PC-9 (cell line): ENCODE measurements at regions not wholly inside any gene's neighbourhood (a gene's known extent, or its start where the extent isn't known, plus 50 kb on each side); places are given as distances from the start of the nearest gene placed in this dataset.

Experiments
- EZH2 ChIP-seq: fragments of 200-600 bp; sonication (generic); IDR thresholded peaks from 2 replicates; pipeline ENCODE4 v1.8.0; 2017; ENCODE audit warnings: antibody characterized with exemption, low read depth
- TF ChIP-seq, protein P1 (sequence below): fragments of 200-600 bp; sonication (generic); conservative IDR thresholded peaks from 2 replicates; pipeline ENCODE4 v1.6.1; 2017; ENCODE audit warnings: mixed run types, antibody characterized with exemption, mild to moderate bottlenecking, moderate library complexity

DNA sequence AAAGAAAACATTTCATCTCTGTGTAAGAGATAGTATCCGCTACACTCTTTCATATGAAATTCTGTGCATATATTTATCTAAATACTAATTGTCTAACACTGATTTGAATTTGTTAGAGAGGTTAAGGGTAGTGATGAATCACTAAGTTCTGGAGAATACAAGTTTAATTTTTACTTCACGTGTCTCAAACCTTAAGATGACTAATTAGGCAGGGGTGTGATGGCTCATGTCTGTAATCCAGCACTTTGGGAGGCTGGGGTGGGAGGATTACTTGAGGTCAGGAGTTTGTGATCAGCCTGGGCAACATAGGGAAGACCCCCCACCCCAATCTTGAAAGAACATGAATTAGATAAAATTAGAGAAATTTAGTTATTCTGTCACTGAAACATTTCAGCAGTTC lies 2241.9 kb downstream of the PCDH7 start:
- TF ChIP-seq, protein P1, sequence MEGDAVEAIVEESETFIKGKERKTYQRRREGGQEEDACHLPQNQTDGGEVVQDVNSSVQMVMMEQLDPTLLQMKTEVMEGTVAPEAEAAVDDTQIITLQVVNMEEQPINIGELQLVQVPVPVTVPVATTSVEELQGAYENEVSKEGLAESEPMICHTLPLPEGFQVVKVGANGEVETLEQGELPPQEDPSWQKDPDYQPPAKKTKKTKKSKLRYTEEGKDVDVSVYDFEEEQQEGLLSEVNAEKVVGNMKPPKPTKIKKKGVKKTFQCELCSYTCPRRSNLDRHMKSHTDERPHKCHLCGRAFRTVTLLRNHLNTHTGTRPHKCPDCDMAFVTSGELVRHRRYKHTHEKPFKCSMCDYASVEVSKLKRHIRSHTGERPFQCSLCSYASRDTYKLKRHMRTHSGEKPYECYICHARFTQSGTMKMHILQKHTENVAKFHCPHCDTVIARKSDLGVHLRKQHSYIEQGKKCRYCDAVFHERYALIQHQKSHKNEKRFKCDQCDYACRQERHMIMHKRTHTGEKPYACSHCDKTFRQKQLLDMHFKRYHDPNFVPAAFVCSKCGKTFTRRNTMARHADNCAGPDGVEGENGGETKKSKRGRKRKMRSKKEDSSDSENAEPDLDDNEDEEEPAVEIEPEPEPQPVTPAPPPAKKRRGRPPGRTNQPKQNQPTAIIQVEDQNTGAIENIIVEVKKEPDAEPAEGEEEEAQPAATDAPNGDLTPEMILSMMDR = no peak
- TF ChIP-seq EZH2 = no peak
